ENCODE measurements at regions not wholly inside any gene's neighbourhood (a gene's known extent, or its start where the extent isn't known, plus 50 kb on each side); places are given as distances from the start of the nearest gene placed in this dataset.

- Histone ChIP-seq H3K4me2 (ENCODE audit: low read length) (no peak overlapping the region), H3K79me2 (ENCODE audit: insufficient read depth, low read length) (no peaks in the 10 kb centered on the region), H3K9me2 (ENCODE audit: low read depth, low read length) (no peaks in the 10 kb centered on the region), H2AFZ (ENCODE audit: low read length) (no peak overlapping the region), H3K27me3 (ENCODE audit: insufficient read depth, low read length) (no peaks in the 10 kb centered on the region), H3K4me1 (ENCODE audit: insufficient read depth, low read length, severe bottlenecking) (no peaks in the 10 kb centered on the region), H3K4me3 (ENCODE audit: low read depth, low read length, poor library complexity, severe bottlenecking) (no peak overlapping the region), H4K20me1 (ENCODE audit: insufficient read depth, low read length) (no peaks in the 10 kb centered on the region), H3K36me3 (ENCODE audit: insufficient read depth, low read length) (no peaks in the 10 kb centered on the region), H3K9me3 (ENCODE audit: low read length) (no peaks in the 10 kb centered on the region), H3K9ac (ENCODE audit: low read length) (no peak overlapping the region), H3F3A (ENCODE audit: insufficient read depth, low read length) (no peaks in the 10 kb centered on the region), H3K27ac (ENCODE audit: low read depth, low read length, poor library complexity, severe bottlenecking) (no peak overlapping the region)
- TF ChIP-seq EZH2 (IDR thresholded peaks at IDR 0.05; ENCODE audit: borderline replicate concordance, low read length) (no peak), CTCF (IDR thresholded peaks at IDR 0.05; ENCODE audit: low read length) (no peak)
These were observed 87.7 kb upstream of the FOXN3 start for GRCh38 chr14:89504602-89505313.

- Histone ChIP-seq H3K4me1 (ENCODE audit: insufficient read depth, low read length, severe bottlenecking) (no peaks in the 10 kb centered on the region), H3K4me3 (ENCODE audit: low read depth, low read length, poor library complexity, severe bottlenecking) (no peak overlapping the region), H3K36me3 (ENCODE audit: insufficient read depth, low read length) (no peaks in the 10 kb centered on the region), H3K9me3 (ENCODE audit: low read length) (no peaks in the 10 kb centered on the region), H3F3A (ENCODE audit: insufficient read depth, low read length) (no peaks in the 10 kb centered on the region), H2AFZ (ENCODE audit: low read length) (no peak overlapping the region), H3K27me3 (ENCODE audit: insufficient read depth, low read length) (no peaks in the 10 kb centered on the region), H4K20me1 (ENCODE audit: insufficient read depth, low read length) (no peaks in the 10 kb centered on the region), H3K9ac (ENCODE audit: low read length) (no peak overlapping the region), H3K79me2 (ENCODE audit: insufficient read depth, low read length) (no peaks in the 10 kb centered on the region), H3K27ac (ENCODE audit: low read depth, low read length, poor library complexity, severe bottlenecking) (no peak overlapping the region), H3K4me2 (ENCODE audit: low read length) (no peak overlapping the region), H3K9me2 (ENCODE audit: low read depth, low read length) (no peaks in the 10 kb centered on the region)
- no peak for TF ChIP-seq EZH2 (IDR thresholded peaks at IDR 0.05; ENCODE audit: borderline replicate concordance, low read length)
- TF ChIP-seq CTCF (IDR thresholded peaks at IDR 0.05; ENCODE audit: low read length): no peak
These were observed 87.1 kb upstream of the FOXN3 start for GRCh38 chr14:89504091-89504490.

- H4K20me1 ChIP-seq (ENCODE audit: insufficient read depth, low read length): no peaks in the 10 kb centered on the region
- H3K27ac ChIP-seq (ENCODE audit: low read depth, low read length, poor library complexity, severe bottlenecking): no peak overlapping the region
- no peaks in the 10 kb centered on the region for H3K36me3 ChIP-seq (ENCODE audit: insufficient read depth, low read length)
- TF ChIP-seq CTCF (IDR thresholded peaks at IDR 0.05; ENCODE audit: low read length) (no peak), EZH2 (IDR thresholded peaks at IDR 0.05; ENCODE audit: borderline replicate concordance, low read length) (no peak)
- no peaks in the 10 kb centered on the region for H3K9me3 ChIP-seq (ENCODE audit: low read length)
- H3K79me2 ChIP-seq (ENCODE audit: insufficient read depth, low read length): no peaks in the 10 kb centered on the region
- H3K4me2 ChIP-seq (ENCODE audit: low read length): no peak overlapping the region
- H3K27me3 ChIP-seq (ENCODE audit: insufficient read depth, low read length): no peaks in the 10 kb centered on the region
- no peak overlapping the region for H3K4me3 ChIP-seq (ENCODE audit: low read depth, low read length, poor library complexity, severe bottlenecking)
- no peaks in the 10 kb centered on the region for H3K4me1 ChIP-seq (ENCODE audit: insufficient read depth, low read length, severe bottlenecking)
- no peaks in the 10 kb centered on the region for H3F3A ChIP-seq (ENCODE audit: insufficient read depth, low read length)
- H3K9me2 ChIP-seq (ENCODE audit: low read depth, low read length): no peaks in the 10 kb centered on the region
- no peak overlapping the region for H3K9ac ChIP-seq (ENCODE audit: low read length)
- H2AFZ ChIP-seq (ENCODE audit: low read length): no peak overlapping the region
These were observed 86.5 kb upstream of the FOXN3 start for GRCh38 chr14:89503431-89503996.

Measured in OCI-LY1 (cell line).